ENCODE measurements at regions not wholly inside any gene's neighbourhood (a gene's known extent, or its start where the extent isn't known, plus 50 kb on each side); places are given as distances from the start of the nearest gene placed in this dataset.

DNA sequence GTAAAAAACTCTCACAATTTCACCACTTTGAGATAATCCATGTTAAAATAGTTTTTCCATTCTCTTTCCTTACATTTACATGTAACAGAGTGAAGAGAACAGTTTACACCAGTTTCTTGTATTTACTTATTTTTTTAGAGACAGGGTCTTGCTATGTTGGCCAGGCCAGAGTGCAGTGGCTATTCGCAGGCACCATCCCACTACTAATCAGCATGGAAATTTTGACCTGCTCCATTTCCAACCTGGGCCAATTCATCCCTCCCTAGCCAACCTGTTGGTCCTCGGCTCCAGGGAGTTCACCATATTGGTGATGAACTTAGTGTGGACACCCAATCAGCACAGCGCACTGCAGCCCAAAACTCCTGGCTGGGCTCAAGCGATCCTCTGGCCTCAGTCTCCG lies 74.1 kb downstream of the LYZL2 start:
- TF ChIP-seq POLR2A (IDR thresholded peaks at IDR 0.05) (no peak), POLR2AphosphoS5 (IDR thresholded peaks at IDR 0.05) (no peak), EP300 (IDR thresholded peaks at IDR 0.05) (no peak)
- TF ChIP-seq, protein P1, sequence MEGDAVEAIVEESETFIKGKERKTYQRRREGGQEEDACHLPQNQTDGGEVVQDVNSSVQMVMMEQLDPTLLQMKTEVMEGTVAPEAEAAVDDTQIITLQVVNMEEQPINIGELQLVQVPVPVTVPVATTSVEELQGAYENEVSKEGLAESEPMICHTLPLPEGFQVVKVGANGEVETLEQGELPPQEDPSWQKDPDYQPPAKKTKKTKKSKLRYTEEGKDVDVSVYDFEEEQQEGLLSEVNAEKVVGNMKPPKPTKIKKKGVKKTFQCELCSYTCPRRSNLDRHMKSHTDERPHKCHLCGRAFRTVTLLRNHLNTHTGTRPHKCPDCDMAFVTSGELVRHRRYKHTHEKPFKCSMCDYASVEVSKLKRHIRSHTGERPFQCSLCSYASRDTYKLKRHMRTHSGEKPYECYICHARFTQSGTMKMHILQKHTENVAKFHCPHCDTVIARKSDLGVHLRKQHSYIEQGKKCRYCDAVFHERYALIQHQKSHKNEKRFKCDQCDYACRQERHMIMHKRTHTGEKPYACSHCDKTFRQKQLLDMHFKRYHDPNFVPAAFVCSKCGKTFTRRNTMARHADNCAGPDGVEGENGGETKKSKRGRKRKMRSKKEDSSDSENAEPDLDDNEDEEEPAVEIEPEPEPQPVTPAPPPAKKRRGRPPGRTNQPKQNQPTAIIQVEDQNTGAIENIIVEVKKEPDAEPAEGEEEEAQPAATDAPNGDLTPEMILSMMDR (IDR thresholded peaks at IDR 0.05), result no peak
- H3K4me3 ChIP-seq, result no peak overlapping the region
- 82 to 97% (median 94%) methylated on average over 5 of the region's 5 CpGs for WGBS, 5 donors
- H3K36me3 ChIP-seq, result no peaks in the 10 kb centered on the region
- H3K9me3 ChIP-seq, result no peaks in the 10 kb centered on the region
- no peak for DNase-seq
- H3K27me3 ChIP-seq, result no peaks in the 10 kb centered on the region
- intact Hi-C loops (cut with DNase I; ENCODE audit: low total_unique reads), result no loop called here
- peak overlapping the region in 1 of 5 donors; percentile 79 for H3K27ac ChIP-seq
- peaks cover 0 to 17% (median 11%) of the 10 kb centered on the region in 4 donors for H3K4me1 ChIP-seq

DNA sequence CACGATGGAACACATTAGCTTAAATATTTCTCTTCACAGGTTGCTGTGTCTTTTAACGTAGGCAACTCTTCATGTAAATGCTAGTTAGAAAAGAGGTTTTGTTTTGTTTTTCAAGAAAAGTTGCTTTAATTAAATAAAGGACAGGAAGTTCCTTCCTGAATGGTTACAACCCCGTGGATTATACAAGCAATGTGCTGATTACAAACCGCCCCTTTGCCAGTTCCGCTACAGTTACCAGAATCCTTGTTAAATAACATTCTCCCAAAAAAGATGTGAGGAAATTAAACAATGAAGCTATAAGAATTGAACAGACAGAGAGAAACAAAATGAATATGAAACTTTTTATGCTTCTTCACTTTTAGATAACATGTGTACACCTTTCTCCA lies 75.1 kb downstream of the LYZL2 start:
- WGBS, 5 donors, result 22 to 45% (median 33%) methylated on average over 5 of the region's 5 CpGs

GRCh38 chr10:30553626-30554439 lies 75.7 kb downstream of the LYZL2 start:
- H3K36me3 ChIP-seq, result no peaks in the 10 kb centered on the region
- H3K27me3 ChIP-seq, result no peaks in the 10 kb centered on the region
- intact Hi-C loops (cut with DNase I; ENCODE audit: low total_unique reads), result no loop called here
- WGBS, 5 donors, result 9 to 31% (median 24%) methylated on average over 12 of the region's 12 CpGs
- no peaks in the 10 kb centered on the region for H3K9me3 ChIP-seq
- TF ChIP-seq, protein P1 (IDR thresholded peaks at IDR 0.05), result no peak
- TF ChIP-seq POLR2AphosphoS5 (IDR thresholded peaks at IDR 0.05), result peak in 2 of 3 donors; percentile 6 to 48
- H3K4me1 ChIP-seq, result peaks cover 0 to 17% (median 11%) of the 10 kb centered on the region in 4 donors
- H3K27ac ChIP-seq, result peak overlapping the region; percentile 14 to 79 (median 68)
- peak; percentile 35 to 79 for DNase-seq
- H3K4me3 ChIP-seq, result peak overlapping the region in 2 of 4 donors; percentile 9 to 28

More for the DNA sequence above, 75.1 kb downstream of the LYZL2 start:
- DNase-seq, result no peak
- H3K4me1 ChIP-seq, result peaks cover 0 to 17% (median 11%) of the 10 kb centered on the region in 4 donors
- H3K27ac ChIP-seq, result peak overlapping the region in 4 of 5 donors; percentile 60 to 79 (median 72)
- no peaks in the 10 kb centered on the region for H3K9me3 ChIP-seq
- TF ChIP-seq POLR2A (IDR thresholded peaks at IDR 0.05) (no peak), POLR2AphosphoS5 (IDR thresholded peaks at IDR 0.05) (no peak), EP300 (IDR thresholded peaks at IDR 0.05) (no peak)
- TF ChIP-seq, protein P1 (IDR thresholded peaks at IDR 0.05), result no peak
- intact Hi-C loops (cut with DNase I; ENCODE audit: low total_unique reads), result no loop called here
- peak overlapping the region in 1 of 4 donors; percentile 9 for H3K4me3 ChIP-seq
- H3K27me3 ChIP-seq, result no peaks in the 10 kb centered on the region
- no peaks in the 10 kb centered on the region for H3K36me3 ChIP-seq

DNA sequence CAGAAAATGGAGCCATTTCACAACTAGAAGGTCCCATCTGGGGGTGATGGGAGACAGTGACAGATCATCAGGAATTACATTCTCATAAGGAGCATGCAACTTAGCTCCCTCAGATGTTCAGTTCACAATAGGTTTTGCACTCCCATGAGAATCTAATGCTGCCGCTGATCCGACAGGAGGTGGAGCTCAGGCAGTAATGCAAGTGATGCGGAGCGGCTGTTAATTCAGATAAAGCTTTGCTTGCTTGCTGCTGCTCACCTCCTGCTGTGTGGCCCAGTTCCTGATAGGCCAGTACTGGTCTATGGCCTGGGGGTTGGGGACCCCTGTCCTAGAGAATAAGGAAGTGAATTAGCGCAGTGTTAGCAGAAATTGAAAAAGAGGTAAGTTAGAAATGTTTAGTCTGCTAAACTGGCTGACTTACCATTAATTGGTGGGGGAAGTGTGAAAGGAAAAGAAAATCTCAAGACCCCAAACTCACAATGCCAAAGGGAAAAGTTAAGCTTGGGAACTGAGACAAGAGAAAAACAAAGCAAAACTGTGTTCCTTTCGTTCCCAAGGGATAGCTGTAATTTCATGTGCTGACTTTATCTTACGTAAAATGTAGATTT lies 76.4 kb downstream of the LYZL2 start:
- TF ChIP-seq POLR2AphosphoS5 (IDR thresholded peaks at IDR 0.05) (no peak), POLR2A (IDR thresholded peaks at IDR 0.05) (no peak), EP300 (IDR thresholded peaks at IDR 0.05) (no peak)
- TF ChIP-seq, protein P1 (IDR thresholded peaks at IDR 0.05), result no peak
- Histone ChIP-seq H3K4me1 (peaks cover 0 to 17% (median 11%) of the 10 kb centered on the region in 4 donors), H3K27ac (peak overlapping the region in 4 of 5 donors; percentile 60 to 79 (median 72)), H3K27me3 (no peaks in the 10 kb centered on the region), H3K4me3 (no peak overlapping the region), H3K9me3 (no peaks in the 10 kb centered on the region), H3K36me3 (no peaks in the 10 kb centered on the region)
- 59 to 69% (median 62%) methylated on average over 7 of the region's 7 CpGs for WGBS, 5 donors
- peak in 1 of 2 donors; percentile 32 for DNase-seq
- intact Hi-C loops (cut with DNase I; ENCODE audit: low total_unique reads), result no loop called here

All from stomach (tissue), 8 donors.